Nephron progenitor cell (in vitro differentiated cells): ENCODE measurements at regions not wholly inside any gene's neighbourhood (a gene's known extent, or its start where the extent isn't known, plus 50 kb on each side); places are given as distances from the start of the nearest gene placed in this dataset.

Experiments used
- DNase-seq: peaks from one replicate; pipeline ENCODE4 v3.0.0; 2021
- H3K27ac Mint-ChIP-seq: 2 replicates; pipeline ENCODE4 v1.8.0; 2021; ENCODE audit warnings: mild to moderate bottlenecking, moderate library complexity, mixed read lengths
- H3K27me3 Mint-ChIP-seq: 2 replicates; pipeline ENCODE4 v1.8.0; 2021; ENCODE audit warnings: mild to moderate bottlenecking, low read depth, mixed read lengths; ENCODE audit not compliant: poor library complexity
- H3K36me3 Mint-ChIP-seq: 2 replicates; pipeline ENCODE4 v1.8.0; 2021; ENCODE audit warnings: low read depth, mixed read lengths
- H3K4me1 Mint-ChIP-seq: 2 replicates; pipeline ENCODE4 v1.8.0; 2021; ENCODE audit warnings: mixed read lengths
- H3K4me3 Mint-ChIP-seq: 2 replicates; pipeline ENCODE4 v1.8.0; 2021; ENCODE audit warnings: mild to moderate bottlenecking, moderate library complexity, mixed read lengths
- H3K9me3 Mint-ChIP-seq: 2 replicates; pipeline ENCODE4 v1.8.0; 2021; ENCODE audit warnings: mild to moderate bottlenecking, moderate library complexity, mixed read lengths
- CTCF ChIP-seq: fragments of 200-600 bp; sonication (generic); IDR thresholded peaks from 2 replicates; pipeline ENCODE4 v1.5.0; 2021; ENCODE audit warnings: antibody characterized with exemption

- no peak overlapping the region for H3K4me3 Mint-ChIP-seq
- no peak for DNase-seq
- TF ChIP-seq CTCF, result no peak
- peaks cover 11% of the 10 kb centered on the region for H3K36me3 Mint-ChIP-seq
- H3K27ac Mint-ChIP-seq, result no peak overlapping the region
- peaks cover 19% of the 10 kb centered on the region for H3K9me3 Mint-ChIP-seq
- no peaks in the 10 kb centered on the region for H3K27me3 Mint-ChIP-seq
- peaks cover 16% of the 10 kb centered on the region for H3K4me1 Mint-ChIP-seq
These were observed 120.4 kb upstream of the FGGY start for GRCh38 chr1:59176471-59176870.

GRCh38 chr1:59177756-59178155, 119.1 kb upstream of the FGGY start:
- Mint-ChIP-seq H3K27ac (no peak overlapping the region), H3K9me3 (peaks cover 19% of the 10 kb centered on the region), H3K36me3 (peaks cover 11% of the 10 kb centered on the region), H3K4me3 (no peak overlapping the region), H3K4me1 (peaks cover 16% of the 10 kb centered on the region), H3K27me3 (no peaks in the 10 kb centered on the region)
- no peak for TF ChIP-seq CTCF
- no peak for DNase-seq

GRCh38 chr1:59178339-59179187, 118.3 kb upstream of the FGGY start:
- Mint-ChIP-seq H3K4me1 (peaks cover 16% of the 10 kb centered on the region), H3K36me3 (peaks cover 11% of the 10 kb centered on the region), H3K9me3 (peaks cover 19% of the 10 kb centered on the region), H3K4me3 (no peak overlapping the region), H3K27ac (no peak overlapping the region), H3K27me3 (no peaks in the 10 kb centered on the region)
- no peak for TF ChIP-seq CTCF
- no peak for DNase-seq

GRCh38 chr1:59179673-59180072, 117.2 kb upstream of the FGGY start:
- Mint-ChIP-seq H3K4me1 (peaks cover 12% of the 10 kb centered on the region), H3K27me3 (no peaks in the 10 kb centered on the region), H3K36me3 (peaks cover 11% of the 10 kb centered on the region), H3K9me3 (peaks cover 19% of the 10 kb centered on the region), H3K27ac (no peak overlapping the region), H3K4me3 (no peak overlapping the region)
- DNase-seq, result no peak
- TF ChIP-seq CTCF, result no peak

- no peak for TF ChIP-seq CTCF
- Mint-ChIP-seq H3K4me1 (peaks cover 12% of the 10 kb centered on the region), H3K4me3 (no peak overlapping the region), H3K27ac (no peak overlapping the region), H3K27me3 (no peaks in the 10 kb centered on the region), H3K9me3 (peaks cover 15% of the 10 kb centered on the region), H3K36me3 (peaks cover 11% of the 10 kb centered on the region)
- DNase-seq, result no peak
These were observed 116.2 kb upstream of the FGGY start for GRCh38 chr1:59180735-59181134.

- DNase-seq, result no peak
- Mint-ChIP-seq H3K9me3 (no peaks in the 10 kb centered on the region), H3K4me1 (peaks cover under 1% of the 10 kb centered on the region), H3K27me3 (peaks cover 2% of the 10 kb centered on the region), H3K36me3 (no peaks in the 10 kb centered on the region), H3K4me3 (no peak overlapping the region), H3K27ac (no peak overlapping the region)
- TF ChIP-seq CTCF, result no peak
These were observed 113.1 kb upstream of the FGGY start for GRCh38 chr1:59183749-59184317.
